ENCODE measurements at regions not wholly inside any gene's neighbourhood (a gene's known extent, or its start where the extent isn't known, plus 50 kb on each side); places are given as distances from the start of the nearest gene placed in this dataset.

GRCh38 chr9:108709997-108710396, 145.8 kb downstream of the ACTL7B start:
- H3K4me1 ChIP-seq (ENCODE audit: control insufficient read depth, extremely low read depth, insufficient read depth, low read length): no peaks in the 10 kb centered on the region
- H4K20me1 ChIP-seq (replicated peaks; ENCODE audit: control insufficient read depth, extremely low read depth, insufficient read depth, low read length): no peaks in the 10 kb centered on the region
- FAIRE-seq (no peak), DNase-seq (ENCODE audit: low read depth, low spot score) (no peak)
- dilution Hi-C loops (cut with MboI; ENCODE audit: extremely low pct_ligation_motif_present, low sequenced_read_pairs) (no loop called here), intact Hi-C loops (cut with micrococcal nuclease) (no loop called here)
- H3K36me3 ChIP-seq (ENCODE audit: control insufficient read depth in 2 of 2, extremely low read depth in 1 of 2, insufficient read depth in 2 of 2, low read length in 2 of 2): no peaks in the 10 kb centered on the region
- POLR2A ChIA-PET: no interaction called here
- H3K4me2 ChIP-seq (ENCODE audit: insufficient read depth, low read length): no peak overlapping the region
- no peaks in the 10 kb centered on the region for H3K27me3 ChIP-seq (ENCODE audit: control insufficient read depth in 2 of 2, insufficient read depth in 2 of 2, low read length in 2 of 2)
- no peak overlapping the region for H3K27ac ChIP-seq (ENCODE audit: insufficient read depth, low read depth, low read length)
- H3K9me1 ChIP-seq (replicated peaks; ENCODE audit: control insufficient read depth, extremely low read depth, insufficient read depth, low read length): no peaks in the 10 kb centered on the region
- H3K9me3 ChIP-seq (replicated peaks; ENCODE audit: control insufficient read depth, insufficient read depth, low read length): no peaks in the 10 kb centered on the region
- no peak overlapping the region for H2AFZ ChIP-seq (ENCODE audit: low read depth, low read length)
- BruUV-seq (replicated peaks): no TSS peak
- H3K79me2 ChIP-seq (ENCODE audit: control insufficient read depth, insufficient read depth, low read length): no peaks in the 10 kb centered on the region
- TF ChIP-seq POLR2A (IDR thresholded peaks at IDR 0.05; ENCODE audit: low read depth, low read length) (no peak), POLR2AphosphoS5 (IDR thresholded peaks at IDR 0.05; ENCODE audit: insufficient read depth, low read depth, low read length) (no peak), MAX (IDR thresholded peaks at IDR 0.05; ENCODE audit: insufficient read depth, insufficient read length) (no peak), MYC (IDR thresholded peaks at IDR 0.05; ENCODE audit: low read depth, low read length) (no peak), GATA2 (IDR thresholded peaks at IDR 0.05; ENCODE audit: insufficient read depth, insufficient read length, low read depth, low read length) (no peak), CTCF (IDR thresholded peaks at IDR 0.05; ENCODE audit: extremely low read depth in 1 of 2, insufficient read depth in 1 of 2, low read depth in 1 of 2, low read length in 2 of 2) (no peak)
- no peak overlapping the region for H3K4me3 ChIP-seq (replicated peaks in 1 of 3; ENCODE audit: insufficient read depth in 1 of 3, low read depth in 1 of 3, low read length in 3 of 3)
- H3K9ac ChIP-seq (replicated peaks; ENCODE audit: extremely low read depth, insufficient read depth, low read length): no peak overlapping the region
- CTCF ChIA-PET: no interaction called here

GRCh38 chr9:108709126-108709525, 146.7 kb downstream of the ACTL7B start:
- DNase-seq (ENCODE audit: low read depth, low spot score) (no peak), FAIRE-seq (no peak)
- Histone ChIP-seq H3K27me3 (ENCODE audit: control insufficient read depth in 2 of 2, insufficient read depth in 2 of 2, low read length in 2 of 2) (no peaks in the 10 kb centered on the region), H3K9me1 (replicated peaks; ENCODE audit: control insufficient read depth, extremely low read depth, insufficient read depth, low read length) (no peaks in the 10 kb centered on the region), H3K79me2 (ENCODE audit: control insufficient read depth, insufficient read depth, low read length) (no peaks in the 10 kb centered on the region), H3K4me1 (ENCODE audit: control insufficient read depth, extremely low read depth, insufficient read depth, low read length) (no peaks in the 10 kb centered on the region), H2AFZ (ENCODE audit: low read depth, low read length) (no peak overlapping the region), H3K36me3 (ENCODE audit: control insufficient read depth in 2 of 2, extremely low read depth in 1 of 2, insufficient read depth in 2 of 2, low read length in 2 of 2) (no peaks in the 10 kb centered on the region), H3K9me3 (replicated peaks; ENCODE audit: control insufficient read depth, insufficient read depth, low read length) (no peaks in the 10 kb centered on the region), H3K4me3 (replicated peaks in 1 of 3; ENCODE audit: insufficient read depth in 1 of 3, low read depth in 1 of 3, low read length in 3 of 3) (no peak overlapping the region), H3K4me2 (ENCODE audit: insufficient read depth, low read length) (no peak overlapping the region), H3K27ac (ENCODE audit: insufficient read depth, low read depth, low read length) (no peak overlapping the region), H3K9ac (replicated peaks; ENCODE audit: extremely low read depth, insufficient read depth, low read length) (no peak overlapping the region), H4K20me1 (replicated peaks; ENCODE audit: control insufficient read depth, extremely low read depth, insufficient read depth, low read length) (no peaks in the 10 kb centered on the region)
- TF ChIP-seq JUN (IDR thresholded peaks at IDR 0.05; ENCODE audit: borderline replicate concordance, insufficient read depth, insufficient read length, low read depth): no peak
- no peak for TF ChIP-seq MYC (IDR thresholded peaks at IDR 0.05; ENCODE audit: low read depth, low read length)
- no peak for TF ChIP-seq EZH2 (IDR thresholded peaks at IDR 0.05; ENCODE audit: borderline replicate concordance, low read depth, low read length, severe bottlenecking)
- TF ChIP-seq POLR2A (IDR thresholded peaks at IDR 0.05; ENCODE audit: low read depth, low read length): no peak
- TF ChIP-seq POLR2AphosphoS5 (IDR thresholded peaks at IDR 0.05; ENCODE audit: insufficient read depth, low read depth, low read length): no peak
- TF ChIP-seq MAX (IDR thresholded peaks at IDR 0.05; ENCODE audit: insufficient read depth, insufficient read length): no peak
- no peak for TF ChIP-seq FOS (IDR thresholded peaks at IDR 0.05; ENCODE audit: borderline replicate concordance, insufficient read depth, low read length)
- dilution Hi-C loops (cut with MboI; ENCODE audit: extremely low pct_ligation_motif_present, low sequenced_read_pairs) (no loop called here), intact Hi-C loops (cut with micrococcal nuclease) (no loop called here)
- BruUV-seq (replicated peaks): no TSS peak
- ChIA-PET CTCF (no interaction called here), POLR2A (no interaction called here)

Data from endothelial cell of umbilical vein (primary cell).